NCI-H774 (cell line): ENCODE measurements at regions not wholly inside any gene's neighbourhood (a gene's known extent, or its start where the extent isn't known, plus 50 kb on each side); places are given as distances from the start of the nearest gene placed in this dataset.
"Not testable (repeated sequence)": the region's sequence is repeated elsewhere in the genome, so short reads cannot be mapped to it uniquely, and the experiment has no call there.

Experiments
- DNase-seq: peaks from one replicate; lab custom pipeline; 2025; lab: John Stamatoyannopoulos, UW

GRCh38 chr13:88707646-88708045 lies 1036.5 kb downstream of the SLITRK5 start:
- DNase-seq = no peak

GRCh38 chr13:88717946-88718345 lies 1046.8 kb downstream of the SLITRK5 start:
- DNase-seq = no peak

DNA sequence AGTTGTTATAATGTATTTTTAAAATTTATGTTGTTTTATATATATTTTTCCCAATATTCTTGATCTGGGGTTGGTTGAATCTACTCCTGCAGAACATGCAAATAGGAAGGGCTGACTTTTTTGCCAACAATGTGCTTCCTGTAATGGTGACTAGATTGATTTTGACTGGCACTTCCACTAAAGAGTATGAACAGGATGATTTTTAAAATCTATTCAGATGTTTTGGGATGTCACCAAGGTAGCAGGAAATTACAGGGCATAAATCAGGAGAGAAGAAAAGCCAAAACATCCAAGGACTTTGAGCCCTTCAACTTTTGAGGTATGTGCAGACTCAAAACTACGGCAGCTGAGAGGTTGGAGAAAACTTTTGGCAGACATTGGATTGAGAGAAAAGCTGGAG lies 1047.6 kb downstream of the SLITRK5 start:
- DNase-seq = no peak

- DNase-seq = no peak
Observed at GRCh38 chr13:88726075-88726474, 1054.9 kb downstream of the SLITRK5 start.

- DNase-seq = not testable (repeated sequence)
Observed at GRCh38 chr13:88727236-88727635, 1056.1 kb downstream of the SLITRK5 start.

DNA sequence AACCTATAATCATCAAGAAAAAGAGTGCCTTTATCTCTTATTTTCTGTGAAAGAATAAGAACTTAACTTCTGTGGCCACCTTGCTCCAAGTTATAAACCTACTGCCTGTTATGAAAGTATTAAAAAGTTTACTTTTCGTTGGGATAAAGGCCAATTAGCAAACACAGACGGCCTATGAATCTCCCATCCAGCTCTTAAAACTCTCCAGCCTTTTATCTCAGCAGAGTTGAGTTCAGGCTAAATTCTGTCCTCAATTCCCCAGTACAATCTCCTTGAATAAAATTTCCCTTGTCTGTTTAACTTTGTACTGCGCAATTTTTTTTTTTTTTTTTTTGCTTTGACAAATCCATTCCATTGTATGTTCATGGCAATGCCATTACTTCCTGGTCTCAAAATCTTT lies 1058.4 kb downstream of the SLITRK5 start:
- DNase-seq = no peak

DNA sequence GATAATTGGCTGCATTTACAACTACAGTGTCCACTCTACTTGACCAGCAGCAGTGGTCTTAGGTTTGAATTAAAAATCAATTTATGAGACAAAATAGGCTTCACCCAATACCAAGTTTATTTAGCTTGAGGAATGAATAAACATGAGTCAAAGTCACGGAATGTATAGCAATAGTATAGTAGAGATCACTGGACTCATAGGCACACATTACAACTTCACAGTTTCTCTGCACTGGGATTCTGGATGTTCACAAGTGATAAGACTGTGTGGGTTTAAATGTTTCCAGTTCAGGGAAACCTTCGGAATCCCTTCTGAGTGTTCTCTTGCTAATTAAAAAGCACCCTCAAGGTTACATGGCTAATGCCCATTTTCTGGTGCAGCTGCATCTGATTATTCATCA lies 1064.9 kb downstream of the SLITRK5 start:
- no peak for DNase-seq

DNA sequence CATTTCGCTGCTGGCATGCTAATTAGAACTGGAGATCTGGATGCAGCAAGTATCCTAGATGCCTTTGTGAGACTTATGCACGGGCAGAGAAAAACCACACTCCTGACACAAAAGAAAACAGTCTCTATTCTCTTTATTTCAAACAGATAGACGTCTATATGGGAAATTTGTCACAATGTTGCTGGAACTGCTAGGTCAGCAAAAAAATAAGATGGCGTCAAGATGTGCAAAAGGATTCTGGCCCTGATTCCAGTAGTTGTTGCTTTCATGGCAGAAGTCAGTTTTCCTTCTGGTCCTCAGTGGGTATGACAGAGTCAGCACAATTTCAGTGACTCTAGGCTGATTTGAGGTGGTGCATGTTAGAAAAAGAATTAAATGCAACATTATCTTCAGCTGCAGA lies 1068.0 kb downstream of the SLITRK5 start:
- no peak for DNase-seq

- DNase-seq = no peak
Observed at GRCh38 chr13:88744289-88744688, 1073.1 kb downstream of the SLITRK5 start.

DNA sequence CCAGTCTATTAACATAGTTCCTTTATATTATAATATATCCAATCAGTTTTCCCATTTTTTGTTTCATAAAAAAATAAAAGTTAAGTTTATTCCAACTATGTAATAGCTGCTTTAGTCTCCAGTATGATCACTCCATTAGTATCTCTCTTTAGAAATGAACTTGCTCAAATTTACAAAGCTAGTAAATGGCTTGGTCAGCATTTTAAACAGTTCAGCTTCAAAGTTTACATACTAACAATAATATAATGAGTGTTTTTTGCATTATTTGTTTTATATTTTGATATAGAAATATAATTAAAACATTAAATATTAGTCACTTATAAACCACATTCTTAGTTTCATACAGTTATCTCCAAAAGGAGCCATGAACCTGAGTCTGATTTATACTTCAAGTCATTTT lies 1073.8 kb downstream of the SLITRK5 start:
- DNase-seq = no peak

DNA sequence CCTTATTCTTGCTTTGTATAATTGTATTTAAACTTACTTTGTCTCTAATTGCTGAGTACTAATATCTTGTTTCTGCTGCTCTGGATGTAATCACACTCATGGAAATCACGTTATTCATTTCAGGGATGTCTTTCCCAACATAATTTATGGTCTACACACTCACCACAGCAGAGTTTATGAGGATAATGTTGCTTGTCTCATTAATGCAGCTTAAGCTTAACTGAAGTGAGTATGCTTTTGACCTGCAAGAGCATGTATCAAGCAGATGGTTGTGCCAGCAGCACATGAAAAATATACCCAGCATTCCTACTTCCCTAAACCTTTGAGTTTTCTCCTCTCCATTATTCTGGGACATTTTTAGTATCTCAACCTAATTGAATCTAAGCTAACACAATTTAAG lies 1080.9 kb downstream of the SLITRK5 start:
- no peak for DNase-seq

- no peak for DNase-seq
Observed at GRCh38 chr13:88754141-88754540, 1083.0 kb downstream of the SLITRK5 start.

- DNase-seq = no peak
Observed at GRCh38 chr13:88761145-88761544, 1090.0 kb downstream of the SLITRK5 start.

DNA sequence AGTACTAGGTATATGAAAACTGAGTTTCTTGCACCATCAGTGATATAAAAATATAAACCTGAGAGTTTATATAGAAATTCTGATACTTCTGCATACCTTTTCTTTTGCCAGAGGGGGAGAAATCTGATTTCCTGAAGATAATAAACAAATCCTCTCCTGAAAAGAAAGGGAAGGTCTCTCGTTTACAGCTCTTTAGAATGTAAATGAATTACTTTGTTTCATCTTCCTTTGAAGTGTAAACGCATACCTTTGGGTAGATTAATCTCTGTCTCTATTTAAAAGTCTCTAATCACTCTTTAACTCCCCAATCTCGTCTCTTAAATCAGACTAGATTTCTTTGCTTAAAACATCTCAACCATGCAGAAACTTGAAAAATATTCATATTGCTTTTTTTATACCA lies 1092.9 kb downstream of the SLITRK5 start:
- no peak for DNase-seq

GRCh38 chr13:88800505-88800904 lies 1129.3 kb downstream of the SLITRK5 start:
- no peak for DNase-seq

DNA sequence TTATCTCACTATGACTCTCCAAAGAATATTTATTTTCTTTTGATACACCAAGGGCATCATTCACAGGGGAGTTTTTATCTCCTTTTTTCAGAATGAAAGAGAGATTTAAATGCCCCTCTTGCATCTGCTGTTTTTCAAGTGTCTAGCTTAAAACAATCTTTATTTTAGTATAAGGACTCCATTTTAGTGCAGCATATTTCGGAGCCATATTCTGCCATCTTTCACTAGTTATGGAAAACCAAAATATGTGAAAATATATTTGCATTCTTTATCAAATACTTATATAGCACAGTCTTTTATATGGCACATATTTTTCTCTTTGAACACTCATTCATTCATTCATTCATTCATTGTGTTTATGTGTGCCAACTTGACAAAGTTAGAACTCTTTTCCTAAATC lies 1130.2 kb downstream of the SLITRK5 start:
- no peak for DNase-seq

DNA sequence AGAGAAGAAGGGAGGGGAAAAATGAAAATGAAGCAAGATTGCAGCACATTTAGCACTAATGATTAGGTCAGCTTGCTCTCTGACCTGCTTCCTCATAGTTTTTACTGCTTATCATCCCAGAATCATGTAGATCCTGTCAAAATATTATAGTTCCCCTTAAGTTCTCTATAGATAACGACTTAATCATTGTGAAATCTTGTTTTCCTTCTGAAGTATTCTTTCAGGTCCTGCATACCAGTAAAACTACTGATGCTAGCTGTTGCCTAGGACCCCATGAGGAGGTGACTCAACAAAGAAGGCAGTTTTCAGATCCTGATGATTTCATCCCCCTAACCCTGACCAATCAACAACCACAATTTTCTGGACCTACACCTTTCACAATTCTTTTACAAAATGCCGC lies 1131.7 kb downstream of the SLITRK5 start:
- no peak for DNase-seq

- DNase-seq = no peak
Observed at GRCh38 chr13:88806438-88806837, 1135.3 kb downstream of the SLITRK5 start.

- no peak for DNase-seq
Observed at GRCh38 chr13:88817560-88817959, 1146.4 kb downstream of the SLITRK5 start.

DNA sequence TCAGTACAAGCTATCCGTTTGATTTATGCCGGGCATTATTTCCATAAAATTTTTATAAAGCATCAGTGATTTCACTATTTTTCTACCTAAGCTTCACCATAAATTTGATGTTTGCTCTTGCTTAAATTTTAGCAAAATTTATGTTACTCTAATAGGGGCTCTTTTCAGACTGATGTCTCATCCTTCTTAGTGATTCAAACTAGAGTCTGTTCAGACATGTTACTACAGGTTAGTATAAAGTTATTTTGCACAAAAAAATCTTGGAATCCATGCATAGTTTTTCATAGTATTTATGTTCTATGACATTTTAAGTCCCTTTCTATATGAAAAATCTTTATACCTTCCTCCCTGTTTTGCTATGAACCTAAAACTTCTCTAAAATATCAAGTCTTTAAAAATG lies 1151.9 kb downstream of the SLITRK5 start:
- DNase-seq = no peak

GRCh38 chr13:88824218-88824617 lies 1153.0 kb downstream of the SLITRK5 start:
- no peak for DNase-seq

DNA sequence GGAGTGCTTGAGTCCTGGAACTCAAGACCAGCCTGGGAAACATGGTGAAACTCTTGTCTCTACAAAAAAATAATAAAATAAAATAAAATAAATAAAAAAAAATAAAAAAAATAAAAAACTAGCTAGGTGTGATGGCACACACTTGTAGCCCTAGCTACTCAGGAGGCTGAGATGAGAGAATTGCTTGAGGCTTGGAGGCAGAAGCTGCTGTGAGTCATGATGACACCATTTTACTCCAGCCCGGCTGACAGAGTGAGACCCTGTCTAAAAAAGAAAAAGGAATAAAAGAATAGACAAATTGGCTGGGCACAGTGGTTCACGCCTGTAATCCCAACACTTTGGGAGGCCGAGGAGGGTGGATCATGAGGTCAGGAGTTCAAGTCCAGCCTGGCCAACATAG lies 1168.9 kb downstream of the SLITRK5 start:
- DNase-seq = no peak

DNA sequence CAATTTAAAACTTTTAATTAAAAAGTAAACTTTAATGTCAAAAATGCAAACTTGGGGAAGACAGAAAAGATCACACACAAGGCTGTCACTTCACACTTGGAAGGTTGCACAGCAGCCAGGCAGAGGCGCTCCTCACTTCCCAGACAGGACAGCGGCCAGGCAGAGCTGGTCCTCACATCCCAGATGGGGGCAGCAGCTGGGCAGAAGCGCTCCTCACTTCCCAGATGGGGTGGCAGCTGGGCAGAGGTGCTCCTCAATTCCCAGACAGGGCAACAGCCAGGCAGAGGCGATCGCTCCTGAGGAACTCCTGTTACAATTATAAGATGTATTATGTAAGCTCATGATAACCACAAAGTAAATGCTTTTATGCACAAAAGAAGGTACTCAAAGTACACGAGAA lies 1181.1 kb downstream of the SLITRK5 start:
- not testable (repeated sequence) for DNase-seq

DNA sequence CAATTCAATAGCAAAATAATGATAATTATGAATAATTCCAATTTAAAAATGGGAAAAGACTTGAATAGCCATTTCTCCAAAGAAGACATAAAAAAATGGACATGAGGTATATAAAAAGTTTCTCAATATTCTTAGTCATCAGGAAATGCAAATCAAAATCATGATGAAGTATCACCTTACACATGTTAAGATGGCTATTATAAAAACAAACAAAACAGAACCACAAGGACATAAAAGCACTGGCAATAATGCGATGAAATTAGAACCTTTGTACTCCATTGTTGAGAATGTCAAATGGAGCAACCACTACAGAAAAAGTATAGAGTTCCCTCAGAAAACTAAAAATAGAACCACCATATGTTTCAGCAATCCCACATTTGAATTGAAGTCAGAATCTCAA lies 1186.1 kb downstream of the SLITRK5 start:
- DNase-seq = no peak

DNA sequence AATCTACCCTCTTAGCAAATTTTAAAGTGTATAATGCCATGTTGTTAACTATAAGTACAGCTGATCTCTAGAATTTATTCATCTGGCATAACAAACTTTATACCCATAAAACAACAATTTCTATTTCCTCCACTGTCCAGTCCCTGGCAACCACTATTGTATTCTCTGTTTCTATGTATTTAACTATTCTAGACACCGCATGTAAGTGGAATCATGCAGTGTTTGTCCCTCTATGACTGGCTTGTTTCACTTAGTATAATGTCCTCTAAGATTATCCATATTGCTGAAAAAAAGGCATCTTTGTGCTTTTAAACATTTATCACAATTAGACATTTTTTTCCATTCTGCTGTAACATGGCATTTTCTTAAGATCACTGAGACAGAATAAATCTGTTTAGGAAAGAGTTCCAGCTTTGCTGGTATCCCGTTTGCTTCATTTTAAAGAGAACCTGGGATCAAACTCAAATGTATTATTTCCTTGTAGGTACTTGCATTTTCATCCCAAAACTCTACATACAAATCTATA lies 1191.0 kb downstream of the SLITRK5 start:
- DNase-seq = peak; percentile 56
